ENCODE measurements at regions not wholly inside any gene's neighbourhood (a gene's known extent, or its start where the extent isn't known, plus 50 kb on each side); places are given as distances from the start of the nearest gene placed in this dataset.

DNA sequence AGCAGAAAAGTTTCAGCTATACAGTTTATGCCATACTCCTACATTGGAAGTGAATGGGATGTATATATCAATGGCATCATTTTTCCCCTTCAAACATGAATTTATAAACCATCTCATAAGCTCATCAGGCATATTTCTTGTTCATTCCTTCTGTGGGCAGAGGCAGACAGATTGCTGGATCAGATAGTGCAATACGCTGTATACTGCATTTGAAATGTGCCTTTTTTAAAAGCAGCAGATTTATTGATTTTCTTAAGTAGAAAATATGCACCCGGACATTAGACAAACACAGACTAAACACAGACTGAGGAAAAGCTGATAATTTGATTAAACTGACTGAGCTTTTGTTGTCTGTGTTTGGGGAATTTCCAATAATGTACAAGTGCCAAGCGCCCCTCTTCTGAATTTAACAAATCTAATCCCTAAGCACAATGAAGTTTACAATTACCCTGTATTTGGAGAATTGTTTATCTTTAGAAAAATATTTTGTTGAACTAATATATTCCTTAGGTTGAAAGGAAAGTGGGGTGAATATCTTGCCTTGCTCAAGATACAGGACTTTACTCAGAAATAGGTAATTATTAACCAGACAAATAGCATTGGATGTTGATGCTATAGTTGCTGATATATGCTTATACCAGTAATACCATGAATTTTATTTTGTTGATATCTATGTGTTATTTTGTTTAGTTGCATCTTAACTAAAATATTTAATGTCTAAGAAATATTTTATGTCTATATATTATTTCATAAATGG lies 566.6 kb upstream of the MEF2C start:
- Histone ChIP-seq H3K4me1 (no peaks in the 10 kb centered on the region), H3K4me3 (no peak overlapping the region), H3K9me3 (no peaks in the 10 kb centered on the region), H3K27me3 (no peaks in the 10 kb centered on the region), H3K36me3 (no peaks in the 10 kb centered on the region), H3K27ac (no peak overlapping the region)
- intact Hi-C loops (cut with DNase I; ENCODE audit: low total_unique reads) = loop anchor here (5.0 kb wide), 1 partner anchor 282 kb away; no protein-coding TSS in a partner anchor
- TF ChIP-seq, protein P1, sequence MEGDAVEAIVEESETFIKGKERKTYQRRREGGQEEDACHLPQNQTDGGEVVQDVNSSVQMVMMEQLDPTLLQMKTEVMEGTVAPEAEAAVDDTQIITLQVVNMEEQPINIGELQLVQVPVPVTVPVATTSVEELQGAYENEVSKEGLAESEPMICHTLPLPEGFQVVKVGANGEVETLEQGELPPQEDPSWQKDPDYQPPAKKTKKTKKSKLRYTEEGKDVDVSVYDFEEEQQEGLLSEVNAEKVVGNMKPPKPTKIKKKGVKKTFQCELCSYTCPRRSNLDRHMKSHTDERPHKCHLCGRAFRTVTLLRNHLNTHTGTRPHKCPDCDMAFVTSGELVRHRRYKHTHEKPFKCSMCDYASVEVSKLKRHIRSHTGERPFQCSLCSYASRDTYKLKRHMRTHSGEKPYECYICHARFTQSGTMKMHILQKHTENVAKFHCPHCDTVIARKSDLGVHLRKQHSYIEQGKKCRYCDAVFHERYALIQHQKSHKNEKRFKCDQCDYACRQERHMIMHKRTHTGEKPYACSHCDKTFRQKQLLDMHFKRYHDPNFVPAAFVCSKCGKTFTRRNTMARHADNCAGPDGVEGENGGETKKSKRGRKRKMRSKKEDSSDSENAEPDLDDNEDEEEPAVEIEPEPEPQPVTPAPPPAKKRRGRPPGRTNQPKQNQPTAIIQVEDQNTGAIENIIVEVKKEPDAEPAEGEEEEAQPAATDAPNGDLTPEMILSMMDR (IDR thresholded peaks at IDR 0.05) = no peak
- no peak for TF ChIP-seq POLR2AphosphoS5 (IDR thresholded peaks at IDR 0.05)
- no peak for TF ChIP-seq POLR2A (IDR thresholded peaks at IDR 0.05)
- no peak for DNase-seq (ENCODE audit: low spot score in 2 of 2)

DNA sequence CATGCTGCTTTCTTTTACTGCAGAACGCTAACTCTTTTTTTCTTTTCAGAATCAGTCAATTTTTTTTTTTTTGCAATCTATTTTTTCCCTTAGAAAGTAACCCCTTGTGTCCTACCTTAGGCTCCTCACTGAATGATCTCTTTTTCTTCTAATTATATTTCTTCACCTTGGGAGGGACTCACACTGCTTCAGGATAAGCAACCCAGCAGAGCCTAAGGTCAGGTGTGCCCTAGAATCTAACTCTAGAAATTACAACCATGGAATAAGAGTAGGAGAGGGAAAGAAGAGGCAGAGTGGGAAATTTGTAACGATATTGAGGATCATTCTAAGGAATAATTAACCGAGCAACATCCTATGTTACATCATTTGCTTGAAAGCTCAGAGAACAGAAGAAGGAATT lies 564.0 kb upstream of the MEF2C start:
- H3K4me3 ChIP-seq = no peak overlapping the region
- no peaks in the 10 kb centered on the region for H3K27me3 ChIP-seq
- TF ChIP-seq POLR2A (IDR thresholded peaks at IDR 0.05) (no peak), POLR2AphosphoS5 (IDR thresholded peaks at IDR 0.05) (no peak)
- TF ChIP-seq, protein P1 (IDR thresholded peaks at IDR 0.05) = no peak
- no peaks in the 10 kb centered on the region for H3K4me1 ChIP-seq
- H3K27ac ChIP-seq = no peak overlapping the region
- H3K9me3 ChIP-seq = no peaks in the 10 kb centered on the region
- no peaks in the 10 kb centered on the region for H3K36me3 ChIP-seq
- intact Hi-C loops (cut with DNase I; ENCODE audit: low total_unique reads) = no loop called here
- DNase-seq (ENCODE audit: low spot score in 2 of 2) = no peak

- no peaks in the 10 kb centered on the region for H3K9me3 ChIP-seq
- H3K4me1 ChIP-seq = no peaks in the 10 kb centered on the region
- DNase-seq (ENCODE audit: low spot score in 2 of 2) = no peak
- TF ChIP-seq POLR2AphosphoS5 (IDR thresholded peaks at IDR 0.05) (no peak), POLR2A (IDR thresholded peaks at IDR 0.05) (no peak)
- TF ChIP-seq, protein P1 (IDR thresholded peaks at IDR 0.05) = no peak
- intact Hi-C loops (cut with DNase I; ENCODE audit: low total_unique reads) = no loop called here
- no peak overlapping the region for H3K4me3 ChIP-seq
- H3K36me3 ChIP-seq = no peaks in the 10 kb centered on the region
- no peak overlapping the region for H3K27ac ChIP-seq
- H3K27me3 ChIP-seq = no peaks in the 10 kb centered on the region
Observed at GRCh38 chr5:89445106-89445745, 562.2 kb upstream of the MEF2C start.

DNA sequence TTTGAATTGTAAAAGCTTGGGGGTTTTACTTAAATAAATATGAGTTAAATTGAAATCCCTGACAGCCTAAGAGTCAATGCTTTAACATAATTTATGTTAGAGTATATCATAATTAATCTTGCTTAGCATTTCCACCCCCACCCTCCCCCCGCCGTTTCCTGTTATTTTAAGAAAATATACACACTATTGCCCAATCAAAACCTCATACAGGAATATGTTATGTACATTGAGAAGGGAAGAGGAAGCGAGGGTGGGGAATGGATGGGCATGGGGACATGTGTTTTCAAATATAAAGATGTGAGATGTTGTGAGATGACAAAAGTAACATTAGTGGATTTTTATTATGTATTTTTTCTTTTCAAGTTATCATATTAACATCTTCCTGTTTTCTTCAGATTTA lies 561.1 kb upstream of the MEF2C start:
- no peak overlapping the region for H3K4me3 ChIP-seq
- TF ChIP-seq, protein P1 (IDR thresholded peaks at IDR 0.05) = no peak
- TF ChIP-seq POLR2AphosphoS5 (IDR thresholded peaks at IDR 0.05) (no peak), POLR2A (IDR thresholded peaks at IDR 0.05) (no peak)
- no peak for DNase-seq (ENCODE audit: low spot score in 2 of 2)
- no peaks in the 10 kb centered on the region for H3K27me3 ChIP-seq
- H3K9me3 ChIP-seq = no peaks in the 10 kb centered on the region
- no peaks in the 10 kb centered on the region for H3K36me3 ChIP-seq
- no peak overlapping the region for H3K27ac ChIP-seq
- intact Hi-C loops (cut with DNase I; ENCODE audit: low total_unique reads) = no loop called here
- H3K4me1 ChIP-seq = no peaks in the 10 kb centered on the region

DNA sequence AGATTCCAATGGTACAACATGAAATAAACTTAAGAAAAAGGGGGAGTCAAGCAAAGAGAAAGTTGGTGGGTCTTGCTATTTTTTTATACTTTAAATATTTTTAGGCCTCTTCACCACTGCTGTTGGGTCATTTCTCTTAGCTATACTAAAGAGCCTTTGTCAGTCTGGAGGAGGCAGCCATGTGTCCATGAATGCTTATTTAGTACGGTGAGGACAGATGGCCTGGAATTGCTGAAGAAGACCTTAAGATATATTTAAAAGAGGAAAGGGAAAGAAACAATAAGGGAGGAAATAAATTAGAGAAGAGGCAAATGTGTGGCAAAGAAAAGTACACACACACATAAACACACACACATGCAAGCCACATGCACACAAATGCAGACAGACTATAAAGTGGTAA lies 560.5 kb upstream of the MEF2C start:
- Histone ChIP-seq H3K36me3 (no peaks in the 10 kb centered on the region), H3K9me3 (no peaks in the 10 kb centered on the region), H3K27me3 (no peaks in the 10 kb centered on the region), H3K4me3 (no peak overlapping the region), H3K27ac (no peak overlapping the region), H3K4me1 (no peaks in the 10 kb centered on the region)
- TF ChIP-seq, protein P1 (IDR thresholded peaks at IDR 0.05) = no peak
- TF ChIP-seq POLR2AphosphoS5 (IDR thresholded peaks at IDR 0.05) (no peak), POLR2A (IDR thresholded peaks at IDR 0.05) (no peak)
- DNase-seq (ENCODE audit: low spot score in 2 of 2) = no peak
- intact Hi-C loops (cut with DNase I; ENCODE audit: low total_unique reads) = no loop called here
